K562 (cell line): ENCODE measurements at regions not wholly inside any gene's neighbourhood (a gene's known extent, or its start where the extent isn't known, plus 50 kb on each side); places are given as distances from the start of the nearest gene placed in this dataset.

Experiments used
- ATAC-seq: fragments of 200-7000 bp; cut with Tn5 transposase; 3 replicates; pipeline ENCODE4 v1.9.1; 2020; ENCODE audit warnings: moderate library complexity
- BruUV-seq: library from RNA; stranded (reverse); fragments of 400-500 nt; replicated peaks from 2 replicates; lab custom pipeline; 2021; lab: Mats Ljungman, UMichigan
- CTCF ChIA-PET: fragments of 300-600 bp; formaldehyde crosslinking; extraction: SDS; loops from one replicate; lab custom pipeline; 2021; ENCODE audit warnings: low intra/inter-chr PET ratio; lab: Yijun Ruan, JAX
- POLR2A ChIA-PET: fragments of 300-600, 350-650 bp; sonication (Branson Sonifier 250); formaldehyde crosslinking; extraction: SDS; loops from one replicate; lab custom pipeline; 2021; ENCODE audit warnings: antibody characterized with exemption, inconsistent platforms; lab: Yijun Ruan, JAX
- DNase-seq, 4 experiments: peaks; one replicate each; pipeline versions ENCODE4 v3.0.0 to v3.0.0-alpha.2; 2011 to 2018; ENCODE audit warnings: low spot score in 3 of 4, mixed read lengths in 3 of 4; ENCODE audit errors: extremely low read depth in 1 of 4
- FAIRE-seq: peaks from 2 replicates; lab custom pipeline; 2011; peaks lifted over from hg19 to GRCh38; lab: Jason Lieb, UNC
- H2AFZ ChIP-seq: 2 replicates; pipeline ENCODE4 v1.6.0; 2011; ENCODE audit warnings: low read depth, low read length, control low read depth, inconsistent platforms
- H3K27ac ChIP-seq: fragments of 200-600 bp; 3 replicates; pipeline ENCODE4 v1.8.0; 2011; ENCODE audit warnings: low read depth, mild to moderate bottlenecking, control low read depth, inconsistent platforms, low read length, moderate library complexity, mixed read lengths; ENCODE audit errors: extremely low read depth
- H3K27me3 ChIP-seq, 2 experiments: fragments of 300-600 bp in 1 of 2; 2 replicates in 1 of 2; 3 replicates in 1 of 2; pipeline versions ENCODE4 v1.6.0 to v1.8.0; 2011; ENCODE audit warnings: inconsistent platforms in 2 of 2, low read length in 2 of 2, mild to moderate bottlenecking in 1 of 2, mixed read lengths in 1 of 2, moderate library complexity in 1 of 2; ENCODE audit not compliant: control insufficient read depth in 2 of 2, insufficient read depth in 2 of 2
- H3K36me3 ChIP-seq: fragments of 300-600 bp; 3 replicates; pipeline ENCODE4 v1.8.0; 2011; ENCODE audit warnings: mild to moderate bottlenecking, low read length, inconsistent platforms; ENCODE audit not compliant: control insufficient read depth, insufficient read depth
- H3K4me1 ChIP-seq, 2 experiments: fragments of 200-600 bp in 1 of 2; replicated peaks in 1 of 2; 2 replicates in 1 of 2; 3 replicates in 1 of 2; pipeline versions ENCODE4 v1.5.1 to v1.8.0; 2011; ENCODE audit warnings: inconsistent platforms in 2 of 2, low read length in 2 of 2, mild to moderate bottlenecking in 1 of 2, mixed read lengths in 1 of 2, moderate library complexity in 1 of 2; ENCODE audit not compliant: control insufficient read depth in 2 of 2, insufficient read depth in 2 of 2
- H3K4me2 ChIP-seq: 2 replicates; pipeline ENCODE4 v1.6.1; 2011; ENCODE audit warnings: low read length, control low read depth, inconsistent platforms, mixed read lengths; ENCODE audit not compliant: insufficient read depth
- H3K4me3 ChIP-seq: fragments of 200-600 bp; sonication (generic), shearing (Covaris generic); 2 replicates; pipeline ENCODE4 v1.5.1; 2016; ENCODE audit warnings: control low read depth, inconsistent platforms
- H3K79me2 ChIP-seq: fragments of 200-600 bp; 3 replicates; pipeline ENCODE4 v1.8.0; 2011; ENCODE audit warnings: low read length, inconsistent platforms; ENCODE audit not compliant: control insufficient read depth, insufficient read depth
- H3K9ac ChIP-seq, 2 experiments: 2 replicates each; pipeline versions ENCODE4 v1.6.0 to v1.6.1; 2011; ENCODE audit warnings: low read depth in 2 of 2, low read length in 2 of 2, control low read depth in 1 of 2, inconsistent platforms in 1 of 2, mild to moderate bottlenecking in 1 of 2, mixed read lengths in 1 of 2; ENCODE audit not compliant: insufficient read depth in 1 of 2
- H3K9me1 ChIP-seq: one replicate; pipeline ENCODE4 v1.6.0; 2011; ENCODE audit warnings: inconsistent platforms, mild to moderate bottlenecking, low read length, moderate library complexity; ENCODE audit not compliant: control insufficient read depth, insufficient read depth
- H3K9me3 ChIP-seq: replicated peaks from 2 replicates; pipeline ENCODE4 v1.5.1; 2011; ENCODE audit warnings: low read depth, low read length, inconsistent platforms; ENCODE audit not compliant: control insufficient read depth, insufficient read depth
- H4K20me1 ChIP-seq: replicated peaks from 2 replicates; pipeline ENCODE4 v1.6.1; 2011; ENCODE audit warnings: low read length, inconsistent platforms, mixed read lengths; ENCODE audit not compliant: control insufficient read depth, insufficient read depth
- CREB1 ChIP-seq, 2 experiments: sonication (generic) in 1 of 2; formaldehyde crosslinking in 1 of 2; IDR thresholded peaks; 2 replicates each; pipeline versions ENCODE4 v1.6.1 to v1.8.0; 2012 to 2022; ENCODE audit warnings: inconsistent platforms in 1 of 2, mild to moderate bottlenecking in 1 of 2, missing genetic modification reagents in 1 of 2, moderate library complexity in 1 of 2
- E2F6 ChIP-seq, 2 experiments: IDR thresholded peaks; 2 replicates each; pipeline ENCODE4 v1.6.1; 2011; ENCODE audit warnings: borderline replicate concordance in 1 of 2, control low read depth in 1 of 2, low read depth in 1 of 2, low read length in 1 of 2, mild to moderate bottlenecking in 1 of 2, mixed read lengths in 1 of 2, moderate library complexity in 1 of 2; ENCODE audit not compliant: insufficient read depth in 1 of 2, insufficient read length in 1 of 2, poor library complexity in 1 of 2, severe bottlenecking in 1 of 2; ENCODE audit errors: extremely low read depth in 1 of 2
- ELF2 ChIP-seq: fragments of 250-450 bp; sonication (Bioruptor Pico); IDR thresholded peaks from 2 replicates; pipeline ENCODE4 v1.5.0; 2021; ENCODE audit warnings: mild to moderate bottlenecking
- GMEB1 ChIP-seq: fragments of 250-450 bp; sonication (Bioruptor Pico); IDR thresholded peaks from 2 replicates; pipeline ENCODE4 v1.4.0; 2020; ENCODE audit warnings: mild to moderate bottlenecking
- KAT8 ChIP-seq: fragments of 450-650 bp; IDR thresholded peaks from 2 replicates; pipeline ENCODE4 v1.6.1; 2016; ENCODE audit warnings: low read depth, mild to moderate bottlenecking
- MCM2 ChIP-seq: fragments of 450-650 bp; IDR thresholded peaks from 2 replicates; pipeline ENCODE4 v1.6.1; 2017; ENCODE audit warnings: low read depth, mild to moderate bottlenecking
- RBFOX2 ChIP-seq: fragments of 200-400 bp; formaldehyde crosslinking; IDR thresholded peaks from 2 replicates; pipeline ENCODE4 v1.6.1; 2017; ENCODE audit warnings: low read depth, mild to moderate bottlenecking, low read length, moderate library complexity
- TCF7 ChIP-seq: sonication (generic); IDR thresholded peaks from 2 replicates; pipeline ENCODE4 v1.6.1; 2016; ENCODE audit warnings: antibody characterized with exemption, borderline replicate concordance
- ZFP36 ChIP-seq: fragments of 150-350 bp; IDR thresholded peaks from 2 replicates; pipeline ENCODE4 v1.6.1; 2018; ENCODE audit warnings: low read length, low read depth; ENCODE audit not compliant: partially characterized antibody
- WGBS: fragments of 100-300 bp; shearing (Covaris generic); methylation state at CpG from one replicate; pipeline ENCODE4 v1.1.6; 2016; ENCODE audit warnings: low coverage, mixed read lengths; ENCODE audit not compliant: insufficient coverage; ENCODE audit errors: missing lambda C conversion rate; 5-methylcytosine and 5-hydroxymethylcytosine counted together
- in situ Hi-C: fragments of 300-500 bp; cut with MboI; formaldehyde crosslinking; loops from 4 replicates; pipeline ENCODE4 v1.15.0; 2018; ENCODE audit warnings: inconsistent platforms, mixed read lengths
- intact Hi-C: fragments of 100-400 bp; cut with micrococcal nuclease; formaldehyde crosslinking; loops from 2 replicates; pipeline ENCODE4 v1.14.2; 2022

GRCh38 chr9:79193001-79193400 is 378.8 kb upstream of the TLE4 start (continued):
- TF ChIP-seq CREB1 (IDR thresholded peaks at IDR 0.05) (no peak), CREB1 (CRISPR knock-in tag; IDR thresholded peaks at IDR 0.05) (no peak), ZFP36 (no peak), RBFOX2 (no peak), ELF2 (CRISPR knock-in tag) (no peak)

GRCh38 chr9:79193501-79194223 is 378.1 kb upstream of the TLE4 start:
- Histone ChIP-seq H3K36me3 (no peaks in the 10 kb centered on the region), H3K9me1 (no peaks in the 10 kb centered on the region), H4K20me1 (no peaks in the 10 kb centered on the region), H3K9ac (no peak overlapping the region), H3K4me2 (no peak overlapping the region), H2AFZ (no peak overlapping the region), H3K79me2 (no peaks in the 10 kb centered on the region), H3K27ac (no peak overlapping the region), H3K4me1 (no peaks in the 10 kb centered on the region), H3K9me3 (no peaks in the 10 kb centered on the region), H3K4me3 (no peak overlapping the region), H3K27me3 (no peaks in the 10 kb centered on the region)
- BruUV-seq, result no TSS peak
- no peak for FAIRE-seq
- CTCF ChIA-PET, result interaction anchor here (0.5 kb wide), 1 partner anchor 256 kb away, joined by 3 read pairs; no protein-coding TSS in a partner anchor
- no peak for ATAC-seq
- in situ Hi-C loops (no loop called here), intact Hi-C loops (no loop called here)
- no peak for DNase-seq
- TF ChIP-seq TCF7 (no peak), GMEB1 (CRISPR knock-in tag) (no peak), KAT8 (no peak), E2F6 (IDR thresholded peaks at IDR 0.05; ENCODE audit: borderline replicate concordance in 1 of 2, extremely low read depth in 1 of 2, insufficient read depth in 1 of 2, insufficient read length in 1 of 2, low read depth in 1 of 2, low read length in 1 of 2, poor library complexity in 1 of 2, severe bottlenecking in 1 of 2) (no peak), MCM2 (no peak)
- 1% methylated on average over 33 of the region's 36 CpGs for WGBS
- POLR2A ChIA-PET, result no interaction called here
